GM19328 (cell line): ENCODE measurements at regions not wholly inside any gene's neighbourhood (a gene's known extent, or its start where the extent isn't known, plus 50 kb on each side); places are given as distances from the start of the nearest gene placed in this dataset.

Experiments
- ATAC-seq: cut with Tn5 transposase; IDR thresholded peaks from one replicate; pipeline ENCODE4 v1.9.1; 2021; ENCODE audit warnings: mild to moderate bottlenecking, moderate library complexity; ENCODE audit not compliant: unreplicated experiment

GRCh38 chr3:164608554-164609276 is 469.6 kb downstream of the SI start:
- no peak for ATAC-seq

- ATAC-seq: no peak
Measured at GRCh38 chr3:164604687-164605086, 473.6 kb downstream of the SI start.

GRCh38 chr3:164577667-164578210 is 500.6 kb downstream of the SI start:
- no peak for ATAC-seq

- ATAC-seq: no peak
Measured at GRCh38 chr3:164572436-164572835, 505.9 kb downstream of the SI start.

- ATAC-seq: no peak
Measured at GRCh38 chr3:164550857-164551256, 527.4 kb downstream of the SI start.

GRCh38 chr3:164539215-164539614 is 539.1 kb downstream of the SI start:
- no peak for ATAC-seq

GRCh38 chr3:164537485-164537884 is 540.8 kb downstream of the SI start:
- ATAC-seq: no peak

- no peak for ATAC-seq
Measured at GRCh38 chr3:164533275-164533674, 545.0 kb downstream of the SI start.

- ATAC-seq: no peak
Measured at GRCh38 chr3:164526250-164526649, 552.0 kb downstream of the SI start.

GRCh38 chr3:164524201-164524600 is 554.1 kb downstream of the SI start:
- ATAC-seq: no peak

- no peak for ATAC-seq
Measured at GRCh38 chr3:164522073-164522763, 556.1 kb downstream of the SI start.

- ATAC-seq: no peak
Measured at GRCh38 chr3:164521644-164522043, 556.7 kb downstream of the SI start.

- ATAC-seq: no peak
Measured at GRCh38 chr3:164521139-164521538, 557.2 kb downstream of the SI start.

GRCh38 chr3:164515256-164515655 is 563.0 kb downstream of the SI start:
- no peak for ATAC-seq

- ATAC-seq: no peak
Measured at GRCh38 chr3:164514576-164514975, 563.7 kb downstream of the SI start.

- ATAC-seq: no peak
Measured at GRCh38 chr3:164507886-164508285, 570.4 kb downstream of the SI start.

- no peak for ATAC-seq
Measured at GRCh38 chr3:164498917-164499316, 579.4 kb downstream of the SI start.

- no peak for ATAC-seq
Measured at GRCh38 chr3:164488893-164489292, 589.4 kb downstream of the SI start.

- ATAC-seq: no peak
Measured at GRCh38 chr3:164486150-164486549, 592.1 kb downstream of the SI start.

- ATAC-seq: no peak
Measured at GRCh38 chr3:164479978-164480377, 598.3 kb downstream of the SI start.

GRCh38 chr3:164479406-164479805 is 598.9 kb downstream of the SI start:
- ATAC-seq: no peak

GRCh38 chr3:164478323-164478722 is 600.0 kb downstream of the SI start:
- no peak for ATAC-seq
